ENCODE measurements at regions not wholly inside any gene's neighbourhood (a gene's known extent, or its start where the extent isn't known, plus 50 kb on each side); places are given as distances from the start of the nearest gene placed in this dataset.

DNA sequence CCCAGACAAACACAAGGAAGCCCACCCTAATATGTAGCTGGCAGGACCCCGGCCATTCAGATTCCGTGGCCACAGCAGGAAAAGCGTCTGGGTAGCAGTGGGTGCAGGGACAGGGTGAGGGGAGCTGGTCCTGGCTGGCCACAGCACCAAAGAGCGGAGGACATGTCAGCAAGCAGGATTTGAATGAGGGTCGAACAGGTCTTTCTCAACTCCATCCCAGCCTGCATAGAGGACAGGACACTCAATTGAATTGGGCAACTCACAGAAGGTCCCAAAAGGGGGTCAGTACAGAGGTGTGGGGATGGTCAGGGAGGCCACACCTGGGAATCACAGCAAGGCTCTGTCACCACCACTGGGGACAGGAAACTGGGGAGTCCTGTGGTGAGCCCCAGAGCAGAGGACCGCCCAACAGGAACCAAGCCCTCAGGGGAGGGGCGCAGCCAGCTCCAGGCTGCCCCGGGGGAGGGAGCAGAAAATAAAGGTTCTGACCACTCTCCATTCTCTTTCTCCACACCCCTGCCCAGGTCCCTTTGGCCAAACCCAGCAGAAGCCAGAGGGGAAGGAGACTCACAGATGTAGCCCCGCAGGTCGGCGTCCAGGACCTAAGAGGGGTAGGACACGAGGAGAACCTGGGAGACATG is 108.7 kb upstream of the PPP2R2D start:
- DNase-seq (ENCODE audit: low spot score), result no peak

DNA sequence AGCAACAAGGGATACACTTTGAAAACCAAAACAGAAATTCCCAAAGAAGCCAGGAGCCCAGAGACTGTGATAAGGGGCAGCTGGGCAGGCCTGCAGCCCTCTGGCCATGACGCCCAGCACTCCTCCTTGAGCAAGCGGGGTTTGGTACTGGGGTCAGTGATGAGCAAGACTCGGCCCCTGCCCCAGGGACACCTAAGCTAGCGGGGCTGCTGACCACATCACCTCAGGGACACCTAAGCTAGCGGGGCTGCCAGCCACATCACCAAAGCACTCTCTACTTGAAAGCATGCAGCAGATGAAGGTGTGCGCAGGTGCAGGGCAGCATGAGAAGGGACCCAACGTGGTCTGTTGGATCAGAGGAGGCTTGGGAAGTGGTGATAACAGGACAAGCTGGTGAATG is 108.0 kb upstream of the PPP2R2D start:
- no peak for DNase-seq (ENCODE audit: low spot score)

DNA sequence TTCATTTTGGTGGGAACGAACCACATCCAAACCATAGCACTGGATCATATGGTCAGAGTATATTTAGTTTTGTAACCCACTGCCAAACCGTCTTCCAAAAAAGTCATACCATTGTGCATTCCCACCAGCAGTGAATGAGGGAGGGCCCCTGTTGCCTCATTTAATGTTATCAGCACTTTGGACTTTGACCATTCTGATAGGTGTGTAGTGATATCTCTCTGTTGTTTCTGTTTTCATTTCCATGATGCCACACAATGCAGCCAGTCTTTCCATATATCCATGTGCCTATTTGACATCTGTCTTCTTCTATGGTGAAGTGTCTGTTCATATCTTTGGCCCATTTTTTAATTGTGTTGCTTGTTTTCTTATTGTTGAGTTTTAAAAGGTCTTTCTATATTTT is 105.0 kb upstream of the PPP2R2D start:
- no peak for DNase-seq (ENCODE audit: low spot score)

DNA sequence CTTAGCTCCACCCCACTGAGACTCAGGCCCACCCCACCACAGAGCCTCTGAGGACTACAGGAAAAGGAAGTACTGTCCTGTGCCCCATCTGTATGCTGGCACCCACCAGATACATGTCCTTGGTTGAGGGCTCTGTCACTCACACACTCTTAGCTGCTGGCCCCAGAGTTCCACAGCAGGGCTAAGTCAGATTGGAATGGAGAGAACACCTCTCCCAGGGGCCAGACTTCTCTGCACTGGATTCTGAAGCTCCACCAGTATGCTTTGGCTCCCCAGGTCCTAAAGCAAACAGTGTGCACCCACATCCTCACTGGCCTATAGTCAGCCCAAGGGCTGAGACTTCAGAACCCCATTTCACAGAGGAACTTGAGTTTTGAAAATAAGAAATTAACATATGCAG is 103.2 kb upstream of the PPP2R2D start:
- no peak for DNase-seq (ENCODE audit: low spot score)

DNA sequence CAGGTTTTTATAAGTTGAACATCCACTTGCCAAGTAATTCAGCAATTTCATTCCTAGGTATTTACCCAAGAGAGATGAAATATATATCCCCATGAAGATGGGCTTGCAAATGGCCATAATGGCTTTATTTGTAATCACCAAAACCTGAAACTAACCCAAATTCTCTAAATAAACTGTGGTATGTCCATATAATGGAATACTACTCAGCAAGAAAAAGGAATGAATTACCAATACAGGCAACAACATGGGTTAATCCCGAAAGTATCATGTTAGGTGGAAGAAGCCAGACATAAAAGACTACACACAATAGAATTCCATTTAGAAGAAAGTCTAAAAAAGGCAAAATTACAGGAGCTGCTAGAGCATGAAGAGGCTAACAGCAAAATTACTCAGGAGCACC is 101.4 kb upstream of the PPP2R2D start:
- no peak for DNase-seq (ENCODE audit: low spot score)

DNA sequence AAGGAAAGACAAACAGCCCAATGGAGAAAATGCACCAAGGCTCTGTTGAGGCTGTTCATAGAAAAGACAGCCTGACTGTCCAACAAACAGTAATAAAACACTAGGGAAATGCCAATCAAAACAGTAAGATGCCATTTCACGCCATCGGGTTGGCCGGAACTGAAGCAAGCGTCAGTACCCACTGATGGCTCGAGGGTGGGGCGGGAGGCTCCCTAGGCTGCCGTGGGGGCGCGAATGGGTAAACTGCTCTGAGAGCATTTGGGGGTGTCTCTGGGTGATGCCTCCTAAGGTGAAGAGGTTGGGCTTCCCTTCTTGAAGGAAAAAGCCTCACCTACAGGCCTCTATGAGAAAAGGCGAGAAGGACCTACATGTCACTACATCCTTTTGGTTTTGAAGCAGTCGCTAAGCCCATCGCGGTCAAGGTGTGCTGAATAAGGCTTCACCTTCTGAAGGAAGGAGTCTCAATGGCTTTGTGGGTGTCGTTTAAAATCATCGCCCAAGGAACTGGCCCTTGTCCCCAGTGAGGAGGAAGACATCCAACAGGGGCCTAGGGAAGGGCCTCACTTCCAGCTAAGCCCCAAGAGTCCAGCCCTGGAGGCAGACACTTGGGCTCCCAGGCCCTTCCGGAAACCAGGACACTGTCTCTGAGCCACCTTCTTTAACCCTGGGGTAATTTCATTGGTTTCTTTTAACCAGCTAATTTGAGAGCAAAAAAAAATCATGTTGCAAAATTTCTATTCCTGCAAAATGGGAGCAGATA is 98.5 kb upstream of the PPP2R2D start:
- no peak for DNase-seq (ENCODE audit: low spot score)

DNA sequence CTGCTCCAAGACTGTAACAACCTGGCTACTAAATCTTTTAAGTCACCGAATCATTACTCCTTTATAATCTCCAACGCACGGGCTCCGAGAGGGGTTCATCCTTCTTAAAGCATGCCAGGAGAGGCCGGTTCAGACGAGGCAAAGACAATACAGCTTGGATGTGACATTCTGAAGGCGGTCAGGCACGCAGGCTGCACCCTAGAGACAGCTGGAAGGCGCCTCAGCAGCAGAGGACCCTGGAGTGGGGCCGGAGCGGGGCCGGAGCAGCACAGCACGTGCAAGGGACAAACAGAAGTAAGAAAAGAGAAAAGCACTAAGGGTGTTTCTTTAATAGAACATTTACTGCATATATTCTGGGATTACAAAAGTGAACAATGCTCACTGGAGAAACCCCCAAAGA is 97.8 kb upstream of the PPP2R2D start:
- DNase-seq (ENCODE audit: low spot score), result peak; percentile 13

DNA sequence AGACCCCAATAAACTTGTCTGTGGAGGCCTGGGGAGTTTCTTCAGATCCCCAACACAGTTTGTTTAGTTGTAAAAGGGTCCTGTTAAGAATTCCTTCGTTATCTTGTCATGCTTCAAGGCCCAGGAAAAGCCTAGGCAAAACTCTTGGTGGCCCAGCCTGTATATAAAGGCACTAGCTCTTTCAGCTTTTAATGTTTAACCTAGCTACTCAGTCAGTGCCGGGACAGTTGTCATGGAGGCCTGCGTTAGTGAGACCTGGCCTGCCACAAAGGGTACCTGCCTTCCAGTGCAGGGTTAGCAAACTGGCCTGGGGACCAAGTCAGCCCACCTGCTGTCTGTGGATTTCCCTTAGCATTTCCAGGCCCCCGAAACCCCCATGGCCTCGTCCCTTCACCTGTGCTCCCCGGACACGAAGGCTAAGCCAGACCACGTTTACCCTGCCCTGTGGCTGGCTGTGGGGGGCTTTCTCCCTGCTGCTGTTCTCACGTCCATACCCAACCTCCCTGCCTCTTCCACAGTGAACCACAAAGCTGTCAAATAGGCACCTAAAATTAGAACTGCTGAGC is 96.9 kb upstream of the PPP2R2D start:
- DNase-seq (ENCODE audit: low spot score), result peak; percentile 27

DNA sequence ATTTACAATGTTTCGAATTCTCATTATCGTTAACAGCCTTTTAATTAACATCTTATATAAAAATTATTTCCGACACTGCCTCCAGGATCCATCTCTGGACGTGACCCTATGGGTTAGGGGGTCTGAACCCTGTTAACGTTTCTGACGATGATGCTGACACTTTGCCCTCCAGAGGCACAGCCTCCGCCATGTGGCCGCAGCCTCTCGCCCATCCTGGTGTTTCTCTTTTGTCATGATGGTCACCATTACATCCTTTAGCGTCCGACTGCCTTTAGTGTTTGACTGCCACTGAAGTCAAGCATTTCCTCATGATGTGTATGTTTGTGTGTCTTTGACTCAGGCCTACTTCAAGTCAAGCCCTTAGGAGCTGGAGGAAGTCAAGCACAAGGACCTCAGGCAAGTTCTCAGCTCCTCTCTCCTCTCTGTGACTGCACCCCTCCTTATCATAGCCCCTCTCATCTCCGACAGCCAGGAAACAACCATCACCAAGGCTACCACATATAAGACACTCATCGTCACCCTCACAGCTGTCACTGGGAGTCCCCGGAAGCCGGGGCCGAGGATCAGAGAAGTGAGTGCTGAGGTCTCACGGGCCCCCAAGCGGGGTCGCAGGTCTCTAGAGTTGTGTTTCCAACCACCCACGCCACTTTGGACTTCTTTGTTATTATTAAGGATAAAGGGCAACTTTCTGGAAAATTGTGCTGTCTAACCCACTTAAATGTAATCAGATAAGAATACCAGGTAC is 96.1 kb upstream of the PPP2R2D start:
- peak; percentile 22 for DNase-seq (ENCODE audit: low spot score)

DNA sequence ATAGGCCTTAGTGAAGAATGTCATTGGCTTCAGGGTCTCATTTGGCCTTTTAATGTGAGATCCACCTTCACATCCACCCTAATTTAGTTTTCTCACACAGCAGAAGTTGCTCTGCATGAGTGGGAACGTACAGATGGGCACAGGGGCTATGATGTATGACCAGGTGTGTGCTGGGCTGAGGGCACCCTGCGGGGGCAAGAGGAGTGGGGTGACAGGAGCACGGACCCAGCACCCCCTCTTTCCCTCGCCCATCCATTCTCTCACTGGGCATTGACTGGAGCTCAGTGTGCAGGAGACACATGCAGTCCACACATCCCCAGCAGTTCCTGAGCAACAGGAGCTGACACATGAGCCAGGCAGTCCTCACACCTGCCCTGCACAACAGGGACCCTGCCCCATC is 95.1 kb upstream of the PPP2R2D start:
- DNase-seq (ENCODE audit: low spot score), result peak; percentile 34

DNA sequence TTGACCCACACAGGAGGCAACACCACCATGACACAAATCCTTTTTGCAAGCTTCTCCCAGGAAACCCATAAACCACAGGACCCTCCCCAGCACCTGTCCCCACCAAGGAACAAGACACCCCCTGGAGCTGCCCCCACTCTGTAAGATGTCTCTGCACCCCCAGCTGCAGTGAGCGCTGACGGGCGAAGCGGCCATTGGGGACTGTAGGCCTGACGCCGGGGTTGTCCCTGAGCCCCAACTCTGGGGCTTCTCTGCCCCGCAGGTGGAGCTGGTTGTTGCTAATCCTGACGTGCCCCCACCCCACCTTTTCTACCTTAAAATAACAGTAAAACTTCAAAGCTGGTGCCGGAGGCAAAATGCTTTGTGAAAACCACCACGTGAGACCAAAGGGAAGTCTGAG is 94.7 kb upstream of the PPP2R2D start:
- peak; percentile 29 for DNase-seq (ENCODE audit: low spot score)

DNA sequence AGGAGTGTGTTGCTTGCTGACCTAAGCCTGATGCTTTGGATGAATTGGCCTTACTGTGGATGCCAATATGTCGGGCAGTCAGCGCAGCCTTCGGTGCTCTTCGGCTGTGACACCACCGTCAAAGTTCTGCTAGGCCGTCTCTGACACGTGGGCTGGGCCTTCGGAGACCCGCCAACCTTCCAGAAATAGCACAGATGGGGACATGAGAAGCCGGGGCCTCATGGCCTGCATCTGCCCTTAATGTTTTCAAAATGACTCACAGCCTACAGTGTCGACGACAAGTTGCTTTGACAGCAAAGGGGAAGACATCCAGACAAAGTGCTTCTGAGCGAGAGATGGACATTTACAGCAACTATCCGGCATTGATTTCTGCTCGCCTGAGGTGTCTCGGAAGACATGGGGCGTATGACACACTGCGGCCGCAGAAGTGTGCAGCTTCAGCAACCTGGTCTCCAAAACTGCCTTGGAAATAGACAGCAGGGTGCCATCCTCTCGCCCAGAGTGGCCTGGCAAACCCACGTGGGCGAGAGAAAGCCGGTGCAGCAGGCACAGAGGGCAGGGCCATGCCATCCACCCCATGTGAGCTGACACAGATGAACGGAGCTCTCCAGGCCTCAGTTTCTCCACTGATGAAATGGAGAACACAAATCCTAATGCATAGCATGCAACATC is 94.0 kb upstream of the PPP2R2D start:
- peak; percentile 34 for DNase-seq (ENCODE audit: low spot score)

DNA sequence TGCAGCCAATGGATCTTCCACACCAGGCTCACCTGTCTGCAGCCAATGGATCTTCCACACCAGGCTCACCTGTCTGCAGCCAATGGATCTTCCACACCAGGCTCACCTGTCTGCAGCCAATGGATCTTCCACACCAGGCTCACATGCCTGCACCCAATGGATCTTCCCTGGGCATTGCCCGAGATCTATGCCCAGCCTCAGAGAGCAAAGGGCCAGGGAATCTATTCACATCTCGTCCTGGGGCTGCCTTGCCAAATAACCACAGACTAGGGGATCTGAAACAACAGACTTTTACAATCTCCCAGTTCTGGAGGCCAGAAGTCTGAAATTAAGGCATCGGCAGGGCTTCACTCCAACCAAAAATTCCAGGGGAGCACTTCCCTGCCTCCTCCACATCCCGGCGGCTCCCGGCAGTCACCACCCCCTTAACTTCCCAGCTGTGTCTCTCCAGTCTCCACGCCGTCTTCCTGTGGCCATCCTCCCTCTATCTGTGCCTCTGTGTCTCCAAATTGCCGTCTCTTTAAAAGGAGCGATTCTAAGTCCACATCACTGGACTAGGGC is 92.4 kb upstream of the PPP2R2D start:
- DNase-seq (ENCODE audit: low spot score), result peak; percentile 14

DNA sequence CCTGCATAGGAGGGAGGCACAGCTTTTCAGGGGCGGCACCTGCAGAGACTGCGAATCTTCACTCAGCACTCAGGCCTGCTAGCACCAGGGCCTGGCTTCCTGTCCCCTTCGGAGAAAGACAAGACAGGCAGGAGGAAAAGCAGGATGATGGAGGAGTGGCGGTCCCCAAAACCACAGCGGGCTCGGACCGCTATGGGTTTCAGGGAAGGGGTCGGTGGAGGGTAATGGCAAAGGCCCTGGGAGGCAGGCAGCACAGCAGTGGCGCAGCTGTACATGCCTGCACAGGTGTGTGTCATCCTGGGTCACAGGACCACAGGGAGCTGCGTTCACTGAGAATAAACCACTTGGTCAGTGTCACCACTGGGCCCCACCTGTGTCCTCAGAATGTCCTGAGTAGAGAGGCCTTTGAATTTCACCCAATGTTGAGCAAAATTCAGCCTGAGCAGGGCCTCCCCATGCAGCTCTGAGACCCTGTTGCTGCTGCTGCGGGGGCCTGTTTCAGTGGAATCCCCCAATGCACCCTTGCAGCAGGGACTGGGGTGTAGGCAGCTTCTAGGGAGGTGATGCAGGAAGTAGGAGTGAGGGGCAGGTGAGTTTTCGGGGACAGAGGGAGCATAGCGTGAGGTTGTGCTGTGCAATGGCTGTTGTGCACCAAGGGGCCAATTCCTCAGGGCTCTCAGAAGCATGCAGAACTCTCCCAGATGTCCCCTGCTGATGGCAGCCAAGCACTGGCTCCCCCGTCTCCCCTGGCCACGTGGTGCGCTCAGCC is 90.6 kb upstream of the PPP2R2D start:
- peak; percentile 23 for DNase-seq (ENCODE audit: low spot score)

DNA sequence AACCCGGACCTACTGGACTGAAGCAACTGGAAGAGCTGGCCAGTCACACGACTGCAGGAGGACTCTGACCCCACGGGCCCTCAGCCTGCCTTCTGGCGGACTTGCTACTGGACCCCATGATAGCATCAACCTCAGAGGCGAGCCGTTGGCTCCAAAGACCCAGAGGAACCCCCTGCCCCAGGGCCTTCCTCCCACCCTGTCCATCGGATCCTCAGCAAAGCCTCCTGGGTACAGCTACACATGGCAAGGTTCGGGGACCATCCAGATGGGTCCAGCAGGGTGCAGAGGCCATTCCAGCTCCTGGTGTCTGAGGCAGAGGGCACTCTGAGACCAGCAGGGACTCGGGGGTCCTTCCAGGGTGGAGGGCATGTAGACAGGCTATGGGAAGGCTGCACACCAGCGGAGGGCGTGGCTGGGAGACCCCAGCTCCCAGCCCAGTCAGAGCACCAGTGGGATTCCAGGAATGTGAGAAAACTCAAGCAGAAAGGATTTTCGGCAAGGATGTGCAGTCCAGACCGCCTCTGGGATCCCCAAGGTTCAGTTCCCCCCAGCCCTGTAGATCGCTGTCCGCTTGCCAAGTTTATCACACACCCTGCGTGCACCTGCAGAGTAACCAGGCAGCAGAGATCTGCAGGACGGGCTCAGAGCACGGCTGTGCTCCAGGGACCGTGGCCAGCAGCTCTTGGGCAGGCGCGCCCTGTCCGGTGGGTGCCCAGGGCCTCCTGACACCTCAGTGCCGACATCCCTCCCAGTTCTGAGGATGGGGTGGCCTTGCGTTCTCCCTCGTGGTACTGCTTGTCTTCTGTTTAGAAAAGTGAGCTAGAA is 89.8 kb upstream of the PPP2R2D start:
- DNase-seq (ENCODE audit: low spot score), result peak; percentile 29

DNA sequence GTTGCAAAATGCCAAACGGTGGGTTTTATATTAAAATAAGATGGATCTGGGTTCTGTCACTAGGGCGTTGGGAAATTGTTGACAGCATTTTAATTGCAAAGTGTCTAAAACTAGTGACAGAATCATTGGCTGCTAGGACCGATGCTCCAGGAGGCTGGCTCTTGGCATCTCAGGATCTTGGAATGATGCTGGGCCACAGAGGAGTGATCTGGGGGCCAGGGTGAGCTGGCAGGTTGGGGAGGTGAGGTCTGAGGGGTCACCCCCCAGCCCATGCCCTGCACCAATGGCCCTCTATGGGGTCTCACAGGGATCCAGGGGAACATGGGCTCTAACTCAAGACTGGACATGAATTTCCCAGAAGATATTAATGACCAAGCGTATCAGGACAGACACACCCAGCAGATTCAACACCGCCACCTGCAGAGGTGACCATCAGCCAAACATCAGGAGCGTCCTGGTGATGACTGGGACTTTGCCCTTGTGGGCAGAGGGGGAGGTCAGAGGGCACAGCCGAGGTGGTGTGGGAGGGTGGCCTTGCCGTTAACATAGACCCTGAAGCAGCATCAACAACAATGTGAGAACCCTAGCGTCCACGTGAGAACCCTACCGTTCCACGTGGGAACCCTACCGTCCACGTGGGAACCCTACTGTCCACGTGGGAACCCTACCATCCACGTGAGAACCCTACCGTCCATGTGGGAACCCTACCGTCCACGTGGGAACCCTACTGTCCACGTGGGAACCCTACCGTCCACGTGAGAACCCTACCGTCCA is 89.0 kb upstream of the PPP2R2D start:
- peak; percentile 18 for DNase-seq (ENCODE audit: low spot score)

DNA sequence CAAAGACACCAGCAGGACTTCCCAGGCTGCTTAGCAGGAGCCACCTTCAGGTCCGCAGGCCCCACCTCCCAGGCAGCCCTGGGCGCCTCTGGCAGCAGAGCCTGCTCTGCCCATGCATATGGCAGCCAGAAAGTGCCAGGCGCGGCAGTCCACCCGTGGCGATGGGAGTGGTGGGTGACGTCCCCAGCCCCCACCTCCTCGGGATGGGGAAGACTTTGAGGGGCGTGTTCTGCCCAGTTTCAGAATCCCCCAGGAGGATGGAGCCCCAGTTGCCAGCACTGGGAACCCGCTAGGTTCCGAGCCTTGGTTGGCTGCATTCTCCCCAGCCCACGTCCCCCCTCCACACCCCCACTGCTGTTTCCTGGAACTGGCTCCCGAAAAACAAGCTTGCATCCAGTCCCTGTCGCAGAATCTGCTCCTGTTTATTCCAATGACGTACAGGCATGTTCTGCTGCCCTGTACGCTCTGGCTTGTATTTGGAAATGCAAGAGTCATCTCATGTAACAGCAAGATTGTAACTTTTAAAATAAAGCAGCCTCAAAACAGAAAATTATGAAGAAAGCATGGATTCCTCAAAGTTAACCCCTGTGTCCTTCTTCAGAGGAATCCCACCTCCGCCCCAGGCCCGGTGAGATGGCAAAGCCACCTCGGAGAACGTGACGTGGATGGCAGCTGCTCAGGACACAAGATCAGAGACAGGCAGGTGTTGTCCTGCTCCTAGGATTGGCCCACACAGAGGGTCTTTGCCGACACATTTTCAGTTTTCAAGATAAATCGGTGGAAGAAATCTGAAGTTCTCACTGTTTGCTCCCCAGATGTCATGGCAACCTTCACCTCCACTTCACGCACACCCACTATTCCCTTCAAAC is 87.8 kb upstream of the PPP2R2D start:
- DNase-seq (ENCODE audit: low spot score), result no peak

DNA sequence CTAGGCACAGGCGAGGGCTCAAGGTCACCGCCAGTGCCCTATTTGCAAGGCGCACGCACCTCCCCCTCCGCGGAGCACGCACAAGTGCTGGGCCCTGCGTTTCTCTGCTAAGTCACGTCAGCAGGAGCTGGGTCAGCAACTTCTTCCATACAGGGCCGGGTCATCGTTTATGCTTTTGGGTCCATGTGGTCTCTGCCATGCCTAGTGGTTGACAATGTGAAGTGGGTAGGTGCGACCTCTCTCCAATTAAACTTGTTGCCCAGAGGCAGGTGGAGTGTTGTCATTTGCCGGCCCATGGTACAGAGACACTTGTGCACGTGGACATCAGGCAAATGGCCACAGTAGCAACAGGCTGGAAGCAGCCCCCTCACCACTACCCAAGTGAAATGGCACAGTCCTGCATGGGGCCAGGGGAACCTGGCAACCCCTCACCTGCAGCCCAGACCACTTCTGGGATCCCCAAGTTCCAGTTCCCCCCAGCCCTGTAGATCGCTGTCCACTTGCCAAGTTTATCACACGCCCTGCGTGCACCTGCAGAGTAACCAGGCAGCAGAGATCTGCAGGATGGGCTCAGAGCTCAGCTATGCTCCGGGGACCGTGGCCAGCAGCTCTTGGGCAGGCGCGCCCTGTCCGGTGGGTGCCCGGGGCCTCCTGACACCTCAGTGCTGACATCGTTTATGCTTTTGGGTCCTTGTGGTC is 86.1 kb upstream of the PPP2R2D start:
- peak; percentile 34 for DNase-seq (ENCODE audit: low spot score)
